ENCODE measurements at regions not wholly inside any gene's neighbourhood (a gene's known extent, or its start where the extent isn't known, plus 50 kb on each side); places are given as distances from the start of the nearest gene placed in this dataset.

DNA sequence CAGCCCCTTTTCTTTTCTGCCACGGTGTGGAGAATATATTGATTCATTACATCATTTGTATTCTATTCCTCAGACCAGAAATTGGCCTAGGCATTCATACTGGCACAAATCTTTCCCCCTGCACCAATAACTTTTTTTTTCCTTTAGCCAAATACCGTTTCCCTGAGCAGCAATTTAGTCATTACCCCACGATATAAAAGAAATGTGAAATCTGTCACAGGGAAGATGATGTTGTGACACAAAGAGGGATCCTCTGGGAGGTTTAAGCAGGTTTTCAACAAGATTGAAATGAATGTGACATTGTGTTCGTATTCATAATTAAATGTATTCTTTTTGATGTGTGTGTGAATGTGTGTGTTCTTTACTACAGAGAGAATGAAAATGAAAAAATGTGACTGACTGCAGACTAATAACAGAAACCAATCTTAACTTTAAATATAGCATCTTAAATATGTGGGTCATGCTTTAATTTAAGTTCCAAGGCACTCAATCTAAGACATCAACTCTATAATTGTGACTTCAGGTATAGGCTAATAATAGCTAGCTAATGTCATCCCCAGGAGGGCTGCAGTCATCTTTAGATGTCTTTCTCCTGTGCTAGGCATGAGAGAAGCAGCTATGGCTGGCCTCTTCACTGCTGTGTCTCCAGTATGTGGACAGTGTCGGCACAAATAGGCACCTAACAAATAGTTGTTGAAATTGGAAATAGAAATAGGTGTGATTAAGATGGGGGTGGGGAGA lies 177.7 kb downstream of the BTBD3 start:
- H3K4me3 ChIP-seq (ENCODE audit: low read length) = no peak overlapping the region
- DNase-seq (ENCODE audit: low read depth) = no peak
- TF ChIP-seq, protein P1, sequence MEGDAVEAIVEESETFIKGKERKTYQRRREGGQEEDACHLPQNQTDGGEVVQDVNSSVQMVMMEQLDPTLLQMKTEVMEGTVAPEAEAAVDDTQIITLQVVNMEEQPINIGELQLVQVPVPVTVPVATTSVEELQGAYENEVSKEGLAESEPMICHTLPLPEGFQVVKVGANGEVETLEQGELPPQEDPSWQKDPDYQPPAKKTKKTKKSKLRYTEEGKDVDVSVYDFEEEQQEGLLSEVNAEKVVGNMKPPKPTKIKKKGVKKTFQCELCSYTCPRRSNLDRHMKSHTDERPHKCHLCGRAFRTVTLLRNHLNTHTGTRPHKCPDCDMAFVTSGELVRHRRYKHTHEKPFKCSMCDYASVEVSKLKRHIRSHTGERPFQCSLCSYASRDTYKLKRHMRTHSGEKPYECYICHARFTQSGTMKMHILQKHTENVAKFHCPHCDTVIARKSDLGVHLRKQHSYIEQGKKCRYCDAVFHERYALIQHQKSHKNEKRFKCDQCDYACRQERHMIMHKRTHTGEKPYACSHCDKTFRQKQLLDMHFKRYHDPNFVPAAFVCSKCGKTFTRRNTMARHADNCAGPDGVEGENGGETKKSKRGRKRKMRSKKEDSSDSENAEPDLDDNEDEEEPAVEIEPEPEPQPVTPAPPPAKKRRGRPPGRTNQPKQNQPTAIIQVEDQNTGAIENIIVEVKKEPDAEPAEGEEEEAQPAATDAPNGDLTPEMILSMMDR (conservative IDR thresholded peaks at IDR 0.05; ENCODE audit: low read length) = no peak

DNA sequence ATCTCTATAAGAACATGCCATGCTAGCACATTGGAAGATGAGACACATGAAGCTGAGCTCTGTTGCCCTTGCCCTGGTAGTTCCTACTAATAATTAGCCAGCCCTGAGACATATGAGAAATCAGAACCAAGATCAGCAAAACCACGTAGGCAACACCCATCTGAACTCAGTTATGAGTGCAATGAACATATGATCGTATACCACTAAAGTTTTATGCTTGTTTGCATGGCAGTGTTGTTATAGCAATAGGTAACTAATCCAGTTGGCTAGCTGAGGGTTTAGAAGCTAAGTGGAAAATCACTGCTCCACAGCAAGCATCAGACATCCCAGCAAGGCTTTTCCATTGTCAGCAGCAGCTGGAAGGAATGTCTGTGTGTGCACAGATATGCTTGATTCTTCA lies 180.7 kb downstream of the BTBD3 start:
- DNase-seq (ENCODE audit: low read depth) = no peak
- no peak overlapping the region for H3K4me3 ChIP-seq (ENCODE audit: low read length)
- TF ChIP-seq, protein P1 (conservative IDR thresholded peaks at IDR 0.05; ENCODE audit: low read length) = no peak

DNA sequence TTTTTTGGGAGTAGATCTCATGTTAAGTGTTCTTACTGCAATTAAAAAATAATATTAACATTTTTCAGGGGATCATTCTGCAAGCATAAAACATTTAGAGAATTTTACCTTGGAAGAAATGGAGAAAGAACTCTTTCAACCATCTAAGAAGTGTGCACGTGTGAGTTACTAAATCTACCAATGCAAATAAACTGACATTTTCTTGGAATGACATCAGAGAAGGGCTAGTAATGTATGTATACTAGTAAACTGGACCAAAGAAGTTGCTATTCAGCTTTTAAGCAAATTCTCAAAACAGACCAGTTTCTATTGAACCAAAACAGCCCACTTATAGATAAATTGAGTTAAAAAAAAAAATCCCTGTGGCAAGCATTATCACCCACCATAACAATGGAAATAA lies 191.2 kb downstream of the BTBD3 start:
- TF ChIP-seq, protein P1 (conservative IDR thresholded peaks at IDR 0.05; ENCODE audit: low read length) = no peak
- no peak for DNase-seq (ENCODE audit: low read depth)
- H3K4me3 ChIP-seq (ENCODE audit: low read length) = no peak overlapping the region

DNA sequence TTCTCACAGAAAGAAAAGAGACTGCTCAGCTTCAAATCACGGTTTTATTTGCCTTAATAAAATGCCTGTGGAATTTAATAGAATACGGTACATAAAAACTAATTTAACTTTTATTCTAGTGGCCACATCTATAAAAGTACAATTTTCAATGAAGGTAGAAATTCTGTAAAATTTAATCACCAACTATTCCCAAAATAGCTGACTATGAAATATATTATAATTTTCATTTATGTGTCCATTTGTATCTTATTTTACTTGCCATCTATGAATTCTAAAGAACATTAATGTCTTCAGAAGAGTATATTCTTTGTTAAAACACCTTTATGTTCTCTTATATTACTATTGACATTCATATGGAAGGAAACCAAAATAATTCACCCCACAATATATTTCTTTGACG lies 192.6 kb downstream of the BTBD3 start:
- no peak overlapping the region for H3K4me3 ChIP-seq (ENCODE audit: low read length)
- TF ChIP-seq, protein P1 (conservative IDR thresholded peaks at IDR 0.05; ENCODE audit: low read length) = no peak
- DNase-seq (ENCODE audit: low read depth) = no peak

DNA sequence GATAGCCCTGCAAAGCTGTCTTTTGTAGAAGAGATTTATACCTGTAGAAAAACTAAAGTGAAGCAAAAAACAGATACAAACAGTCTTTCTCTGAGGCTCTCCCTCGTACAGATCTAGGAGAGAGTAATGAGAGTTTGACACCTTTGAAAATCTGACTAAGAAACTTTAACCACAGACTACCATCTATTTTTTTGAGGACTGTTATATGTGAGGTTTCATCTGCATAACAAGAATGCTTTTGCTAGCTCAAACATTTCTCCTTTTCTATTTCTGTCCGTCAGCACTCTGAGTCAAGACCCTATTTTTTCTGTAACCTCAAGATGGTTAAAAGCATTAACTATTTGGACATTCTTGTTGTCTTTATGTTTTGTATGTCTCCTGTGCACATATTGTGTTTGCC lies 193.0 kb downstream of the BTBD3 start:
- TF ChIP-seq, protein P1 (conservative IDR thresholded peaks at IDR 0.05; ENCODE audit: low read length) = no peak
- H3K4me3 ChIP-seq (ENCODE audit: low read length) = no peak overlapping the region
- DNase-seq (ENCODE audit: low read depth) = peak; percentile 48

DNA sequence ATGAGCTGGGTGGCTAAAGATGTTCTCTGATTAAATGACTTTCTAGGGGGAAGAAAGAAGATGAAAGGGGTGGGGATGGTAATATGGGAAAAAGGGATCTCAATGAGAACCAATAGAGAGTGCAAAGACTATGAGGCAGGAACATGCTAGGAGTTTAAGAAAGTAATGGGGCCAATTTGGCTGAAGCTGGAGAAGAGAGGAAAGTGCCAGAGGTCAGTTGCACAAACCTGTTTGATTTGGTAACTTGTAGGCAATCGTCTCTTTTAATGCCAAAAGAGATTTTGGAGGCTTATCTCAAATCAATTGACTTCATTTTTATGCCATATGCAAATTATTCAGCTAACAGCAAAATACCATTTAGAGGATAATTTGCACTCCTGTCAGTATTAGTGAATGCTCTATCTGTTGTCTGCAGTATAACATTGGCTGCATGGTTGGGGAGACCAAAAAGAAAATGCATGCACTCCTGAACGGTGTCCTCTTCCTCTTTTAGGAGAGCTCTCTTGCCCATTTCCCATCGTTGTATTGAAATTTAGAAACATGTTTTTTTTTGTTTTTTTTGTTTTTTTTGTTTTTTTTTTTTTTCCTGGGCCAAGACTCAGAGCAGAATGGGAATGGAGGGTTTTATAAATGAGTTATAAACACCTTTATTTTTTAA lies 193.9 kb downstream of the BTBD3 start:
- TF ChIP-seq, protein P1 (conservative IDR thresholded peaks at IDR 0.05; ENCODE audit: low read length) = no peak
- no peak for DNase-seq (ENCODE audit: low read depth)
- H3K4me3 ChIP-seq (ENCODE audit: low read length) = no peak overlapping the region

DNA sequence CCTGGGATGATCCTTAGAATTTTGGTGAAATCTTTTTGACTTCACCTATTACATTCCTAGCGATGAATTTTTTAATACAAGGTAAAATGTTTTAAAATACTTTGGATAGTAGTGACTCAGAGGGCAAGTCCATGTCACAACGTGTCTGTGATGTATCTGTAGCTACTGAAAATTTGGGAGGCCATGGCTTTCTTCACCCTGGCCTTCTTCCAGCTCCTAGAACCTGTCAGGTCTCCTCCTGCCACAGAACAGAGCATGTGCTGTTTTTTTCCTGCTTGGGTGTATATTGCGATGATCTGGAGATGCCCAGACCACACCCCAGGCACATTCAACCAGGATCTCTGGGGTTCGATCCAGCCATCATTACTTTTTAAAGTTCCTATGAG lies 194.4 kb downstream of the BTBD3 start:
- H3K4me3 ChIP-seq (ENCODE audit: low read length) = no peak overlapping the region
- DNase-seq (ENCODE audit: low read depth) = no peak
- TF ChIP-seq, protein P1 (conservative IDR thresholded peaks at IDR 0.05; ENCODE audit: low read length) = no peak
